HEK293 (cell line): ENCODE measurements at regions not wholly inside any gene's neighbourhood (a gene's known extent, or its start where the extent isn't known, plus 50 kb on each side); places are given as distances from the start of the nearest gene placed in this dataset.

Experiments used
- CTCF ChIA-PET: fragments of 350-600 bp; formaldehyde crosslinking; extraction: SDS; loops from one replicate; lab custom pipeline; 2021; ENCODE audit warnings: antibody characterized with exemption; lab: Yijun Ruan, JAX
- POLR2A ChIA-PET: fragments of 300-600 bp; formaldehyde crosslinking; extraction: SDS; loops from one replicate; lab custom pipeline; 2020; ENCODE audit warnings: antibody characterized with exemption, inconsistent platforms; lab: Yijun Ruan, JAX
- H3K27ac ChIP-seq: fragments of 200-500 bp; sonication (Bioruptor generic); 2 replicates; pipeline ENCODE4 v1.5.1; 2014; ENCODE audit warnings: low read depth, low read length, control low read depth, inconsistent platforms; ENCODE audit errors: extremely low read depth
- H3K36me3 ChIP-seq, 2 experiments: fragments of 200-500 bp in 1 of 2; sonication (Bioruptor generic) in 1 of 2; 1 replicate in 1 of 2; 2 replicates in 1 of 2; pipeline ENCODE4 v1.5.1; 2014 to 2017; ENCODE audit warnings: inconsistent platforms in 2 of 2, low read length in 2 of 2; ENCODE audit not compliant: control insufficient read depth in 2 of 2, insufficient read depth in 1 of 2
- H3K4me1 ChIP-seq: fragments of 200-500 bp; sonication (Bioruptor generic); 2 replicates; pipeline ENCODE4 v1.5.1; 2014; ENCODE audit warnings: mild to moderate bottlenecking, low read length, inconsistent platforms; ENCODE audit not compliant: control insufficient read depth, insufficient read depth
- H3K4me3 ChIP-seq: 2 replicates; pipeline ENCODE4 v1.5.1; 2011; ENCODE audit warnings: low read depth, mild to moderate bottlenecking, control low read depth, low read length, moderate library complexity
- H3K9me3 ChIP-seq: fragments of 200-500 bp; sonication (Bioruptor generic); 2 replicates; pipeline ENCODE4 v1.5.1; 2014; ENCODE audit warnings: low read depth, low read length, inconsistent platforms; ENCODE audit not compliant: control insufficient read depth, insufficient read depth
- EGR2 ChIP-seq: fragments of 450-650 bp; formaldehyde crosslinking; IDR thresholded peaks from 2 replicates; pipeline ENCODE4 v1.5.1; 2016; ENCODE audit warnings: low read depth, missing biosample characterization, missing genetic modification characterization
- GFI1B ChIP-seq: fragments of 450-650 bp; formaldehyde crosslinking; IDR thresholded peaks from 2 replicates; pipeline ENCODE4 v1.5.1; 2016; ENCODE audit warnings: missing biosample characterization, missing genetic modification characterization
- GLIS2 ChIP-seq: fragments of 450-650 bp; formaldehyde crosslinking; IDR thresholded peaks from 2 replicates; pipeline ENCODE4 v1.5.1; 2016; ENCODE audit warnings: missing biosample characterization, missing genetic modification characterization
- HIC1 ChIP-seq: fragments of 450-650 bp; formaldehyde crosslinking; IDR thresholded peaks from 2 replicates; pipeline ENCODE4 v1.5.1; 2016; ENCODE audit warnings: missing biosample characterization, missing genetic modification characterization
- HOXC10 ChIP-seq: sonication (generic); formaldehyde crosslinking; IDR thresholded peaks from 2 replicates; pipeline ENCODE4 v1.8.1; 2023; ENCODE audit warnings: mild to moderate bottlenecking, missing genetic modification reagents
- PBX3 ChIP-seq: sonication (generic); formaldehyde crosslinking; IDR thresholded peaks from 2 replicates; pipeline ENCODE4 v1.8.1; 2022; ENCODE audit warnings: mild to moderate bottlenecking, moderate library complexity, missing genetic modification reagents
- REST ChIP-seq: fragments of 450-650 bp; formaldehyde crosslinking; IDR thresholded peaks from 2 replicates; pipeline ENCODE4 v1.5.1; 2016; ENCODE audit warnings: missing biosample characterization, missing genetic modification characterization
- YY2 ChIP-seq: fragments of 450-650 bp; formaldehyde crosslinking; IDR thresholded peaks from 2 replicates; pipeline ENCODE4 v1.5.1; 2016; ENCODE audit warnings: missing biosample characterization, missing genetic modification characterization
- ZBTB1 ChIP-seq: fragments of 450-650 bp; formaldehyde crosslinking; IDR thresholded peaks from 2 replicates; pipeline ENCODE4 v1.5.1; 2016; ENCODE audit warnings: missing biosample characterization, missing genetic modification characterization
- ZBTB20 ChIP-seq: fragments of 450-650 bp; formaldehyde crosslinking; IDR thresholded peaks from 2 replicates; pipeline ENCODE4 v1.5.1; 2016; ENCODE audit warnings: missing biosample characterization, missing genetic modification characterization
- ZEB2 ChIP-seq: fragments of 450-650 bp; formaldehyde crosslinking; IDR thresholded peaks from 2 replicates; pipeline ENCODE4 v1.5.1; 2016; ENCODE audit warnings: missing biosample characterization, missing genetic modification characterization
- ZNF121 ChIP-seq: fragments of 450-650 bp; formaldehyde crosslinking; IDR thresholded peaks from 2 replicates; pipeline ENCODE4 v1.5.1; 2016; ENCODE audit warnings: missing biosample characterization, missing genetic modification characterization
- ZNF174 ChIP-seq: fragments of 450-650 bp; formaldehyde crosslinking; IDR thresholded peaks from 2 replicates; pipeline ENCODE4 v1.5.0; 2017; ENCODE audit warnings: missing biosample characterization, mild to moderate bottlenecking, missing genetic modification characterization
- ZNF23 ChIP-seq: fragments of 450-650 bp; formaldehyde crosslinking; IDR thresholded peaks from 2 replicates; pipeline ENCODE4 v1.5.1; 2016; ENCODE audit warnings: missing biosample characterization, missing genetic modification characterization, borderline replicate concordance
- ZNF266 ChIP-seq: fragments of 450-650 bp; formaldehyde crosslinking; IDR thresholded peaks from 2 replicates; pipeline ENCODE4 v1.5.1; 2016; ENCODE audit warnings: missing biosample characterization, missing genetic modification characterization, low read depth
- ZNF280C ChIP-seq: fragments of 450-650 bp; formaldehyde crosslinking; IDR thresholded peaks from 2 replicates; pipeline ENCODE4 v1.5.1; 2016; ENCODE audit warnings: missing biosample characterization, missing genetic modification characterization
- ZNF341 ChIP-seq: fragments of 450-650 bp; formaldehyde crosslinking; IDR thresholded peaks from 2 replicates; pipeline ENCODE4; 2016; ENCODE audit warnings: low read depth, missing biosample characterization, missing genetic modification characterization
- ZNF354C ChIP-seq: fragments of 450-650 bp; formaldehyde crosslinking; IDR thresholded peaks from 2 replicates; pipeline ENCODE4 v1.5.1; 2016; ENCODE audit warnings: missing biosample characterization, missing genetic modification characterization, low read depth, borderline replicate concordance
- ZNF366 ChIP-seq: fragments of 450-650 bp; formaldehyde crosslinking; conservative IDR thresholded peaks from 2 replicates; pipeline ENCODE4 v1.5.1; 2016; ENCODE audit warnings: missing biosample characterization, missing genetic modification characterization
- ZNF404 ChIP-seq: fragments of 450-650 bp; formaldehyde crosslinking; IDR thresholded peaks from 2 replicates; pipeline ENCODE4 v1.5.1; 2017; ENCODE audit warnings: missing biosample characterization, missing genetic modification characterization
- ZNF426 ChIP-seq: fragments of 450-650 bp; formaldehyde crosslinking; IDR thresholded peaks from 2 replicates; pipeline ENCODE4 v1.5.1; 2017; ENCODE audit warnings: missing biosample characterization, missing genetic modification characterization, mild to moderate bottlenecking, inconsistent platforms, moderate library complexity
- ZNF624 ChIP-seq: fragments of 450-650 bp; formaldehyde crosslinking; IDR thresholded peaks from 2 replicates; pipeline ENCODE4 v1.5.1; 2017; ENCODE audit warnings: missing biosample characterization, missing genetic modification characterization
- ZNF776 ChIP-seq: fragments of 450-650 bp; formaldehyde crosslinking; IDR thresholded peaks from 2 replicates; pipeline ENCODE4 v1.5.0; 2017; ENCODE audit warnings: missing biosample characterization, missing genetic modification characterization, borderline replicate concordance
- ZNF791 ChIP-seq: fragments of 450-650 bp; formaldehyde crosslinking; IDR thresholded peaks from 2 replicates; pipeline ENCODE4 v1.5.1; 2016; ENCODE audit warnings: missing biosample characterization, missing genetic modification characterization
- TF ChIP-seq, protein P1 (sequence below): fragments of 450-650 bp; formaldehyde crosslinking; IDR thresholded peaks from 2 replicates; pipeline ENCODE4 v1.5.1; 2016; ENCODE audit warnings: missing biosample characterization, missing genetic modification characterization

GRCh38 chr12:127074161-127074560, 1192.8 kb upstream of the TMEM132C start:
- Histone ChIP-seq H3K4me1 (no peaks in the 10 kb centered on the region), H3K4me3 (no peak overlapping the region), H3K9me3 (no peaks in the 10 kb centered on the region), H3K27ac (no peak overlapping the region), H3K36me3 (no peaks in the 10 kb centered on the region)
- POLR2A ChIA-PET: no interaction called here
- no peak for TF ChIP-seq HOXC10 (CRISPR knock-in tag)
- TF ChIP-seq ZNF776 (tag by site-specific recombination): no peak
- TF ChIP-seq ZNF341 (tag by site-specific recombination): no peak
- no peak for TF ChIP-seq ZNF23 (tag by site-specific recombination)
- TF ChIP-seq ZEB2 (tag by site-specific recombination): no peak
- TF ChIP-seq HIC1 (tag by site-specific recombination): no peak
- no peak for TF ChIP-seq ZBTB1
- no peak for TF ChIP-seq ZNF791
- no peak for TF ChIP-seq PBX3 (CRISPR knock-in tag)
- TF ChIP-seq ZNF624 (tag by site-specific recombination): no peak
- TF ChIP-seq GFI1B (tag by site-specific recombination): no peak
- no peak for TF ChIP-seq ZNF266
- TF ChIP-seq ZNF280C (tag by site-specific recombination): no peak
- no peak for TF ChIP-seq ZNF426 (tag by site-specific recombination)
- TF ChIP-seq ZBTB20 (tag by site-specific recombination): no peak
- TF ChIP-seq ZNF121 (tag by site-specific recombination): no peak
- CTCF ChIA-PET: no interaction called here

GRCh38 chr12:127075981-127076380, 1191.0 kb upstream of the TMEM132C start:
- Histone ChIP-seq H3K27ac (no peak overlapping the region), H3K9me3 (no peaks in the 10 kb centered on the region), H3K4me3 (no peak overlapping the region), H3K4me1 (no peaks in the 10 kb centered on the region), H3K36me3 (no peaks in the 10 kb centered on the region)
- CTCF ChIA-PET: no interaction called here
- POLR2A ChIA-PET: no interaction called here
- no peak for TF ChIP-seq ZNF354C (tag by site-specific recombination)
- no peak for TF ChIP-seq YY2 (tag by site-specific recombination)
- no peak for TF ChIP-seq REST
- TF ChIP-seq ZNF174 (tag by site-specific recombination): no peak
- TF ChIP-seq ZNF366: no peak
- TF ChIP-seq EGR2: no peak
- TF ChIP-seq, protein P1, sequence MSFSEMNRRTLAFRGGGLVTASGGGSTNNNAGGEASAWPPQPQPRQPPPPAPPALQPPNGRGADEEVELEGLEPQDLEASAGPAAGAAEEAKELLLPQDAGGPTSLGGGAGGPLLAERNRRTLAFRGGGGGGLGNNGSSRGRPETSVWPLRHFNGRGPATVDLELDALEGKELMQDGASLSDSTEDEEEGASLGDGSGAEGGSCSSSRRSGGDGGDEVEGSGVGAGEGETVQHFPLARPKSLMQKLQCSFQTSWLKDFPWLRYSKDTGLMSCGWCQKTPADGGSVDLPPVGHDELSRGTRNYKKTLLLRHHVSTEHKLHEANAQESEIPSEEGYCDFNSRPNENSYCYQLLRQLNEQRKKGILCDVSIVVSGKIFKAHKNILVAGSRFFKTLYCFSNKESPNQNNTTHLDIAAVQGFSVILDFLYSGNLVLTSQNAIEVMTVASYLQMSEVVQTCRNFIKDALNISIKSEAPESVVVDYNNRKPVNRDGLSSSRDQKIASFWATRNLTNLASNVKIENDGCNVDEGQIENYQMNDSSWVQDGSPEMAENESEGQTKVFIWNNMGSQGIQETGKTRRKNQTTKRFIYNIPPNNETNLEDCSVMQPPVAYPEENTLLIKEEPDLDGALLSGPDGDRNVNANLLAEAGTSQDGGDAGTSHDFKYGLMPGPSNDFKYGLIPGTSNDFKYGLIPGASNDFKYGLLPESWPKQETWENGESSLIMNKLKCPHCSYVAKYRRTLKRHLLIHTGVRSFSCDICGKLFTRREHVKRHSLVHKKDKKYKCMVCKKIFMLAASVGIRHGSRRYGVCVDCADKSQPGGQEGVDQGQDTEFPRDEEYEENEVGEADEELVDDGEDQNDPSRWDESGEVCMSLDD (tag by site-specific recombination): no peak
- TF ChIP-seq ZNF426 (tag by site-specific recombination): no peak
- no peak for TF ChIP-seq GLIS2
- no peak for TF ChIP-seq ZNF404
